ENCODE measurements at regions not wholly inside any gene's neighbourhood (a gene's known extent, or its start where the extent isn't known, plus 50 kb on each side); places are given as distances from the start of the nearest gene placed in this dataset.

DNA sequence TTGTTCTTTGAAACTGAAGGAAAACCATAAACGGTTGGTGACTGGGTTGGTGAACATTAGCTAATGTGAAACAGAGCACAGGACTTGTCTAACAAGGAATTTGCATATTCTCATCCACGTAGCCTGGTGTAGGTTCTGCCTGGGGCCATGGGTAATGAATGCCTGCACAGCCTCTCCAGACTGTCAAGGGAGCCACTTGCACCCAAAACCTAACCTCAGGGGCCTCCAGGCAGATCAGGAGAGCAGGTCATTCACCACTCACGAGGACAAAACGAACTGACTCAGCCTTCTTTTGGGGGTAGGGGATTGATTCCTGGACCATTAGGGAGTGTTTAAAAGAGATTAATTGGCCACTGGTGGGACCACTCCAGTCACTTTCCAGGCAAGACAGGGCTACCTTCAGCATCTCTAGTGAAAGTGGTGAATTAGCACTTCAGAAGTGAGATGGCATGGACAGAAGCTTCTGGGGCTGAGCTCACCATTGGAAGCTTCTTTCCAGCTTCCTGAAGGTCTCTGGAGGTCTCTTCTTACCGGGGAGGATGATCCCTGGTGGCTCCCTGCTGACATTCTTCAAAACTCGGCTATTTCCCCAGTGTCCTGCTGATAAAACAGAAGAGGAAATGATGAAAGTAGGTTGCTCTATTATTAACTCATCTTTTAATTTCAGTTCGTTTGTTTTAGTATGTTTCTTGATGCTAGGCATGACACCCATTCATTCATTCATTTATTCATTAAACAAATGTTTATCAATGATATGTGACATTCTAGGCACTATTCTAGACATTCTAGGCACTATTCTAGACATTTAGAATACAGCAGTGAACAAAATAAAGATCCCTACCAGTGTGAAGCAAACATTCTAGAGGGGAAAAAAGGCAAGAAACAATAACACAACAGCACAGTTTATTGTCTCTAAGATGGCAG is 104.5 kb upstream of the LNX1 start:
- TF ChIP-seq YY1 (IDR thresholded peaks at IDR 0.05; ENCODE audit: insufficient read depth, insufficient read length) (no peak), ZNF274 (IDR thresholded peaks at IDR 0.05; ENCODE audit: low read depth, low read length) (no peak)
